ENCODE measurements at regions not wholly inside any gene's neighbourhood (a gene's known extent, or its start where the extent isn't known, plus 50 kb on each side); places are given as distances from the start of the nearest gene placed in this dataset.

DNA sequence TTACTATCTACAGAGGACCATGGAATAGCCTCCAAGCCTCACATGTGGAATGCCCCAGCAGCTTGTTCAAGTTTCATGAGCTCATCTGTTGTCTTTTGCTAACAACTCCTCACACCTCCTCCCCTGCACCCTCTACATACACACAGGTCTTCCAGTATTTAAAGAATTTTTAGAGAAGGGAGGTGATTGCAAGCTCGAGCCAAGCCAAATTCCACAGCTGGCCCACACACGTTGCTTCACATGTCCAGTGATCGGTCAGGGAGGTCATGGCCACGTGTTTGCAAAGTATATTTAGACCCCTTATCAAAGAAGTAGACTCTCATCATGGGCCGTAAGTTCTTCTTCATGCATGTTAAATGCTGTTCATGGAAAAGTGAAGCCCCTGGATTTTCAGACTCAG is 281.7 kb downstream of the OSTF1 start:
- TF ChIP-seq, protein P1, sequence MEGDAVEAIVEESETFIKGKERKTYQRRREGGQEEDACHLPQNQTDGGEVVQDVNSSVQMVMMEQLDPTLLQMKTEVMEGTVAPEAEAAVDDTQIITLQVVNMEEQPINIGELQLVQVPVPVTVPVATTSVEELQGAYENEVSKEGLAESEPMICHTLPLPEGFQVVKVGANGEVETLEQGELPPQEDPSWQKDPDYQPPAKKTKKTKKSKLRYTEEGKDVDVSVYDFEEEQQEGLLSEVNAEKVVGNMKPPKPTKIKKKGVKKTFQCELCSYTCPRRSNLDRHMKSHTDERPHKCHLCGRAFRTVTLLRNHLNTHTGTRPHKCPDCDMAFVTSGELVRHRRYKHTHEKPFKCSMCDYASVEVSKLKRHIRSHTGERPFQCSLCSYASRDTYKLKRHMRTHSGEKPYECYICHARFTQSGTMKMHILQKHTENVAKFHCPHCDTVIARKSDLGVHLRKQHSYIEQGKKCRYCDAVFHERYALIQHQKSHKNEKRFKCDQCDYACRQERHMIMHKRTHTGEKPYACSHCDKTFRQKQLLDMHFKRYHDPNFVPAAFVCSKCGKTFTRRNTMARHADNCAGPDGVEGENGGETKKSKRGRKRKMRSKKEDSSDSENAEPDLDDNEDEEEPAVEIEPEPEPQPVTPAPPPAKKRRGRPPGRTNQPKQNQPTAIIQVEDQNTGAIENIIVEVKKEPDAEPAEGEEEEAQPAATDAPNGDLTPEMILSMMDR (IDR thresholded peaks at IDR 0.05), result no peak
- TF ChIP-seq SIN3A (IDR thresholded peaks at IDR 0.05; ENCODE audit: borderline replicate concordance, insufficient read depth, low read depth, low read length), result no peak
- no peak for TF ChIP-seq POLR2AphosphoS5 (IDR thresholded peaks at IDR 0.05; ENCODE audit: low read depth, low read length)
- TF ChIP-seq, protein P2, sequence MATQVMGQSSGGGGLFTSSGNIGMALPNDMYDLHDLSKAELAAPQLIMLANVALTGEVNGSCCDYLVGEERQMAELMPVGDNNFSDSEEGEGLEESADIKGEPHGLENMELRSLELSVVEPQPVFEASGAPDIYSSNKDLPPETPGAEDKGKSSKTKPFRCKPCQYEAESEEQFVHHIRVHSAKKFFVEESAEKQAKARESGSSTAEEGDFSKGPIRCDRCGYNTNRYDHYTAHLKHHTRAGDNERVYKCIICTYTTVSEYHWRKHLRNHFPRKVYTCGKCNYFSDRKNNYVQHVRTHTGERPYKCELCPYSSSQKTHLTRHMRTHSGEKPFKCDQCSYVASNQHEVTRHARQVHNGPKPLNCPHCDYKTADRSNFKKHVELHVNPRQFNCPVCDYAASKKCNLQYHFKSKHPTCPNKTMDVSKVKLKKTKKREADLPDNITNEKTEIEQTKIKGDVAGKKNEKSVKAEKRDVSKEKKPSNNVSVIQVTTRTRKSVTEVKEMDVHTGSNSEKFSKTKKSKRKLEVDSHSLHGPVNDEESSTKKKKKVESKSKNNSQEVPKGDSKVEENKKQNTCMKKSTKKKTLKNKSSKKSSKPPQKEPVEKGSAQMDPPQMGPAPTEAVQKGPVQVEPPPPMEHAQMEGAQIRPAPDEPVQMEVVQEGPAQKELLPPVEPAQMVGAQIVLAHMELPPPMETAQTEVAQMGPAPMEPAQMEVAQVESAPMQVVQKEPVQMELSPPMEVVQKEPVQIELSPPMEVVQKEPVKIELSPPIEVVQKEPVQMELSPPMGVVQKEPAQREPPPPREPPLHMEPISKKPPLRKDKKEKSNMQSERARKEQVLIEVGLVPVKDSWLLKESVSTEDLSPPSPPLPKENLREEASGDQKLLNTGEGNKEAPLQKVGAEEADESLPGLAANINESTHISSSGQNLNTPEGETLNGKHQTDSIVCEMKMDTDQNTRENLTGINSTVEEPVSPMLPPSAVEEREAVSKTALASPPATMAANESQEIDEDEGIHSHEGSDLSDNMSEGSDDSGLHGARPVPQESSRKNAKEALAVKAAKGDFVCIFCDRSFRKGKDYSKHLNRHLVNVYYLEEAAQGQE (IDR thresholded peaks at IDR 0.05; ENCODE audit: insufficient read depth in 1 of 2, low read depth in 2 of 2, low read length in 1 of 2), result no peak
